SU-DHL-6 (cell line): ENCODE measurements at regions not wholly inside any gene's neighbourhood (a gene's known extent, or its start where the extent isn't known, plus 50 kb on each side); places are given as distances from the start of the nearest gene placed in this dataset.

Source experiments
- H2AFZ ChIP-seq: fragments of 200-600 bp; sonication (generic); 2 replicates; pipeline ENCODE4 v1.6.1; 2014; ENCODE audit warnings: low read depth, mild to moderate bottlenecking, moderate library complexity, mixed read lengths, antibody characterized with exemption, low read length; ENCODE audit not compliant: severe bottlenecking
- H3F3A ChIP-seq: fragments of 200-600 bp; shearing (Covaris generic); 2 replicates; pipeline ENCODE4 v1.6.0; 2016; ENCODE audit warnings: antibody characterized with exemption, mild to moderate bottlenecking; ENCODE audit not compliant: insufficient read depth
- H3K27ac ChIP-seq: fragments of 200-600 bp; sonication (generic); 2 replicates; pipeline ENCODE4 v1.5.1; 2016; ENCODE audit warnings: low read depth, mild to moderate bottlenecking, low read length, moderate library complexity, mixed read lengths
- H3K27me3 ChIP-seq: fragments of 200-600 bp; sonication (generic), shearing (Covaris generic); 2 replicates; pipeline ENCODE4 v1.6.0; 2014; ENCODE audit warnings: mild to moderate bottlenecking, low read length
- H3K36me3 ChIP-seq: fragments of 200-600 bp; sonication (generic); 2 replicates; pipeline ENCODE4 v1.6.1; 2014; ENCODE audit warnings: mild to moderate bottlenecking, low read length, mixed read lengths
- H3K4me2 ChIP-seq: fragments of 300-600, 200-600 bp; shearing (Covaris generic), sonication (generic); 2 replicates; pipeline ENCODE4 v1.6.0; 2014; ENCODE audit warnings: low read length, low read depth, mild to moderate bottlenecking; ENCODE audit not compliant: poor library complexity, severe bottlenecking
- H3K4me3 ChIP-seq: fragments of 200-600 bp; sonication (generic); 2 replicates; pipeline ENCODE4 v1.5.1; 2014; ENCODE audit warnings: antibody characterized with exemption, low read length, mild to moderate bottlenecking, mixed read lengths; ENCODE audit not compliant: insufficient read depth, poor library complexity, severe bottlenecking
- H3K79me2 ChIP-seq: fragments of 200-600 bp; sonication (generic); 2 replicates; pipeline ENCODE4 v1.6.1; 2014; ENCODE audit warnings: mild to moderate bottlenecking, low read length, moderate library complexity; ENCODE audit not compliant: insufficient read depth
- H3K9ac ChIP-seq: fragments of 200-600 bp; sonication (generic); 2 replicates; pipeline ENCODE4 v1.7.0; 2014; ENCODE audit warnings: mild to moderate bottlenecking, low read length
- H3K9me2 ChIP-seq: fragments of 200-600 bp; sonication (generic); replicated peaks from 2 replicates; pipeline ENCODE4 v1.6.1; 2014; ENCODE audit warnings: low read length; ENCODE audit not compliant: insufficient read depth
- H3K9me3 ChIP-seq: fragments of 200-600 bp; sonication (generic); 2 replicates; pipeline ENCODE4 v1.6.1; 2014; ENCODE audit warnings: low read length, mixed read lengths; ENCODE audit not compliant: insufficient read depth
- H4K20me1 ChIP-seq: fragments of 200-600 bp; sonication (generic); 2 replicates; pipeline ENCODE4 v1.6.1; 2014; ENCODE audit warnings: low read depth, mild to moderate bottlenecking, antibody characterized with exemption, low read length, moderate library complexity, mixed read lengths
- EZH2phosphoT487 ChIP-seq: fragments of 200-600 bp; sonication (generic), shearing (Covaris generic); conservative IDR thresholded peaks from 2 replicates; pipeline ENCODE4 v1.6.1; 2018; ENCODE audit warnings: mild to moderate bottlenecking, antibody characterized with exemption, low read length, moderate library complexity, mixed read lengths
- TF ChIP-seq, protein P1 (sequence below): fragments of 200-600 bp; sonication (generic); IDR thresholded peaks from one replicate; pipeline ENCODE4 v1.5.1; 2017; ENCODE audit warnings: antibody characterized with exemption, mild to moderate bottlenecking, low read length, moderate library complexity; ENCODE audit not compliant: insufficient read depth, poor library complexity, severe bottlenecking

- H3K79me2 ChIP-seq, result no peaks in the 10 kb centered on the region
- H3K27me3 ChIP-seq, result no peaks in the 10 kb centered on the region
- H3K9ac ChIP-seq, result no peak overlapping the region
- H3F3A ChIP-seq, result no peaks in the 10 kb centered on the region
- no peaks in the 10 kb centered on the region for H3K9me2 ChIP-seq
- no peak overlapping the region for H3K4me3 ChIP-seq
- no peaks in the 10 kb centered on the region for H3K36me3 ChIP-seq
- H4K20me1 ChIP-seq, result no peaks in the 10 kb centered on the region
- no peak overlapping the region for H3K4me2 ChIP-seq
- H3K27ac ChIP-seq, result no peak overlapping the region
- TF ChIP-seq EZH2phosphoT487, result no peak
- TF ChIP-seq, protein P1, sequence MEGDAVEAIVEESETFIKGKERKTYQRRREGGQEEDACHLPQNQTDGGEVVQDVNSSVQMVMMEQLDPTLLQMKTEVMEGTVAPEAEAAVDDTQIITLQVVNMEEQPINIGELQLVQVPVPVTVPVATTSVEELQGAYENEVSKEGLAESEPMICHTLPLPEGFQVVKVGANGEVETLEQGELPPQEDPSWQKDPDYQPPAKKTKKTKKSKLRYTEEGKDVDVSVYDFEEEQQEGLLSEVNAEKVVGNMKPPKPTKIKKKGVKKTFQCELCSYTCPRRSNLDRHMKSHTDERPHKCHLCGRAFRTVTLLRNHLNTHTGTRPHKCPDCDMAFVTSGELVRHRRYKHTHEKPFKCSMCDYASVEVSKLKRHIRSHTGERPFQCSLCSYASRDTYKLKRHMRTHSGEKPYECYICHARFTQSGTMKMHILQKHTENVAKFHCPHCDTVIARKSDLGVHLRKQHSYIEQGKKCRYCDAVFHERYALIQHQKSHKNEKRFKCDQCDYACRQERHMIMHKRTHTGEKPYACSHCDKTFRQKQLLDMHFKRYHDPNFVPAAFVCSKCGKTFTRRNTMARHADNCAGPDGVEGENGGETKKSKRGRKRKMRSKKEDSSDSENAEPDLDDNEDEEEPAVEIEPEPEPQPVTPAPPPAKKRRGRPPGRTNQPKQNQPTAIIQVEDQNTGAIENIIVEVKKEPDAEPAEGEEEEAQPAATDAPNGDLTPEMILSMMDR, result no peak
- no peak overlapping the region for H2AFZ ChIP-seq
- H3K9me3 ChIP-seq, result no peaks in the 10 kb centered on the region
These were observed 77.8 kb upstream of the GPC1 start for GRCh38 chr2:240357641-240358012.

GRCh38 chr2:240358080-240358479 is 77.4 kb upstream of the GPC1 start:
- no peak overlapping the region for H3K4me3 ChIP-seq
- no peaks in the 10 kb centered on the region for H3K9me3 ChIP-seq
- TF ChIP-seq, protein P1, result no peak
- TF ChIP-seq EZH2phosphoT487, result no peak
- no peaks in the 10 kb centered on the region for H3K9me2 ChIP-seq
- no peak overlapping the region for H2AFZ ChIP-seq
- H3K27me3 ChIP-seq, result no peaks in the 10 kb centered on the region
- no peak overlapping the region for H3K4me2 ChIP-seq
- H4K20me1 ChIP-seq, result no peaks in the 10 kb centered on the region
- no peaks in the 10 kb centered on the region for H3F3A ChIP-seq
- no peaks in the 10 kb centered on the region for H3K79me2 ChIP-seq
- no peak overlapping the region for H3K27ac ChIP-seq
- H3K9ac ChIP-seq, result no peak overlapping the region
- no peaks in the 10 kb centered on the region for H3K36me3 ChIP-seq

DNA sequence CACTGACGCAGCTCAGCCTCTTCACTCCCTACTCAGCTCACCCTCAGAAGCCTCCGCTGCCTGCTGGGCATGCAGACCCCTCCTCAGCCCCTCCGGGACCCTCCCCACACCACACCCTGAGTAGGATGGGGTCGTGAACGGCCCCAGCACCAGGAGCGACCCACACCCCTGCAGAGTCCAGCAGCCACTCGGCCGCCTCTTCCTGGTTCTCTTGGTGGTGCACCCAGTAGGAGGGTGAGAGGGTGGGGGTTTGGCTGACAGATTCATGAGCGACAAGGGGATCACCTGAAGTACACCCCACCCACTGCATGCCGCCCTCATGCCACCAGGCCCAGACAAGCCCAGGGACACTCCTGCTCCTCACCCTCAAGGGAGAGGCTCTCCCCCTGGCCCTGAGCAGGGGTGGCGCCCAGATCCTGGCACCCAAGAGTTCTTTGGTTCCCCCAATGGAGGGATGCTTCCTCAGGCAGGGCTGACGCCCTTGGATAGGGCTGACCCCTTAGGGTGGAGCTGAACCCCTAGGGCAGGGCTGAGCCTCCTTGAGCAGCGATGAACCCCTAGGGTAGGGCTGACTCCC is 76.6 kb upstream of the GPC1 start:
- Histone ChIP-seq H3K27me3 (no peaks in the 10 kb centered on the region), H3F3A (no peaks in the 10 kb centered on the region), H3K79me2 (no peaks in the 10 kb centered on the region), H3K4me2 (no peak overlapping the region), H3K9me3 (no peaks in the 10 kb centered on the region), H3K36me3 (no peaks in the 10 kb centered on the region), H3K9me2 (no peaks in the 10 kb centered on the region), H4K20me1 (no peaks in the 10 kb centered on the region), H3K9ac (no peak overlapping the region), H3K27ac (no peak overlapping the region), H3K4me3 (no peak overlapping the region), H2AFZ (no peak overlapping the region)
- no peak for TF ChIP-seq EZH2phosphoT487
- TF ChIP-seq, protein P1, result no peak

GRCh38 chr2:240359695-240360094 is 75.8 kb upstream of the GPC1 start:
- no peak overlapping the region for H3K9ac ChIP-seq
- H3K36me3 ChIP-seq, result no peaks in the 10 kb centered on the region
- TF ChIP-seq EZH2phosphoT487, result no peak
- TF ChIP-seq, protein P1, result no peak
- H3K27me3 ChIP-seq, result no peaks in the 10 kb centered on the region
- no peak overlapping the region for H3K27ac ChIP-seq
- H3K9me3 ChIP-seq, result no peaks in the 10 kb centered on the region
- H3K4me3 ChIP-seq, result no peak overlapping the region
- H3F3A ChIP-seq, result no peaks in the 10 kb centered on the region
- H2AFZ ChIP-seq, result no peak overlapping the region
- H4K20me1 ChIP-seq, result no peaks in the 10 kb centered on the region
- H3K9me2 ChIP-seq, result no peaks in the 10 kb centered on the region
- H3K4me2 ChIP-seq, result no peak overlapping the region
- no peaks in the 10 kb centered on the region for H3K79me2 ChIP-seq
